ENCODE measurements at regions not wholly inside any gene's neighbourhood (a gene's known extent, or its start where the extent isn't known, plus 50 kb on each side); places are given as distances from the start of the nearest gene placed in this dataset.
A peak's percentile ranks its signal among the peaks of the same experiment; 100 is the strongest.
"Not testable (repeated sequence)": the region's sequence is repeated elsewhere in the genome, so short reads cannot be mapped to it uniquely, and the experiment has no call there.

GRCh38 chr14:39505812-39506211 lies 73.6 kb upstream of the FBXO33 start:
- DNase-seq = no peak

DNA sequence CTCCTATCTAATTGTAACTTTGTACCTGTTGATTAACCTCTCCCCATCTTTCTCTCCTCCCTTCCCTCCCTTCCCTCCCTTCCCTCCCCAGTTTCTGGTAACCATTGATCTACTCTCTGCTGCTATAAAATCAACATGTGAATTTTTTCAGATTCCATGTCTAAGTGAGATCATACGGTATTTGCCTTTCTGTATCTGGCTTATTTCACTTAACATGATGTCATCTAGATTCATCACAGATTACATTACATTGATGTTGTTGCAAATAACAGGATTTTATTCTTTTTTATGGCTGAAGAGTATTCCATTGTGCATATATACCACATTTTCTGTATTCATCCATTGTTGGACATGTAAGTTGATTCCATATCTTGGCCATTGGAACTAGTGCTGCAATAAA lies 68.0 kb upstream of the FBXO33 start:
- DNase-seq = no peak

DNA sequence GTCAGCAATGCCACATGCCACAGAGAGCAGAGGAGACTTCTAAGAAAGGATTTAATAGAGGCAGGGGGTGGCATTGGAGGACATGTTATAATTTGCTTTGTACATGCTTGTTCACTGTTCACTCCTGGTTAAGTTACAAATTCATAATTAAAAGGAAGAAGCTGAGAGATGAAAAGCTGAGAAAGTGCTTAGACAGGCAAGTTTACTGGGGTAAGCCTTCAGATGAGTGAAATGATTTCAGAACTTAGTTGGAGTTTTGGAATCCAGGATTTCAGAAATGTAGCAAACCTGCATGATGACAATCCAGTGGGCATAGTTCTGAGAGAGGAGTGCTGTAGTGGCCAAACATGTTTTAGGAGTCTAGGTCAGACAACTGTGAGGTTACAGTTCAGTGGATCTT lies 67.3 kb upstream of the FBXO33 start:
- no peak for DNase-seq

- DNase-seq = not testable (repeated sequence)
These were observed 65.4 kb upstream of the FBXO33 start for GRCh38 chr14:39497677-39498076.

- peak; percentile 28 for DNase-seq
These were observed 60.0 kb upstream of the FBXO33 start for GRCh38 chr14:39492267-39492666.

GRCh38 chr14:39491134-39491571 lies 58.9 kb upstream of the FBXO33 start:
- no peak for DNase-seq

- DNase-seq = no peak
These were observed 56.4 kb upstream of the FBXO33 start for GRCh38 chr14:39488600-39488999.

GRCh38 chr14:39483682-39484081 lies 51.4 kb upstream of the FBXO33 start:
- no peak for DNase-seq
